CD1c-positive myeloid dendritic cell (primary cell): ENCODE measurements at regions not wholly inside any gene's neighbourhood (a gene's known extent, or its start where the extent isn't known, plus 50 kb on each side); places are given as distances from the start of the nearest gene placed in this dataset.
"Not testable (repeated sequence)": the region's sequence is repeated elsewhere in the genome, so short reads cannot be mapped to it uniquely, and the experiment has no call there.

Experiments
- DNase-seq: peaks from one replicate; pipeline ENCODE4 v3.0.0-alpha.2; 2016; ENCODE audit errors: extremely low spot score

- DNase-seq, result no peak
These were observed 310.1 kb upstream of the RASGEF1B start for GRCh38 chr4:81781799-81782198.

- not testable (repeated sequence) for DNase-seq
These were observed 306.0 kb upstream of the RASGEF1B start for GRCh38 chr4:81777718-81778117.

GRCh38 chr4:81776794-81777193 is 305.1 kb upstream of the RASGEF1B start:
- DNase-seq, result no peak

DNA sequence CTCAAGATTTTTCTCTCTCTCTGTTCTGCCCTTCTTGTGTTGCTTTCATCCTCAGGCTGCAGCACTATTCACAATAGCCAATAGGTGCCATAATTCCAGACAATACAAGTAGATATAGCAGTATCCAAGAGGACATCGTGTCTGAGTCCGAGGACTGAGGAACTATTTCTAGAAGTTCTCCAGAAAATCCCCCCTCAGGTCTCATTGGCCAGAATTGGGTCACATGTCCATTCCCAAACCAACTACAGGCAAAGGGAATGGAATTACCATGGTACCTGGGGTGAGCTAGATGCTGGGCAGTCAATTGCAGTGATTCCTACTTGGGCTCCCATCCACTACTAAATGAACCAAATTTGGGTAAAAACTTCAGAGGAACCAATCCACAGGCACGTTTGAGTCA is 301.9 kb upstream of the RASGEF1B start:
- DNase-seq, result no peak

- no peak for DNase-seq
These were observed 300.0 kb upstream of the RASGEF1B start for GRCh38 chr4:81771721-81772120.

- no peak for DNase-seq
These were observed 297.5 kb upstream of the RASGEF1B start for GRCh38 chr4:81769244-81769643.

DNA sequence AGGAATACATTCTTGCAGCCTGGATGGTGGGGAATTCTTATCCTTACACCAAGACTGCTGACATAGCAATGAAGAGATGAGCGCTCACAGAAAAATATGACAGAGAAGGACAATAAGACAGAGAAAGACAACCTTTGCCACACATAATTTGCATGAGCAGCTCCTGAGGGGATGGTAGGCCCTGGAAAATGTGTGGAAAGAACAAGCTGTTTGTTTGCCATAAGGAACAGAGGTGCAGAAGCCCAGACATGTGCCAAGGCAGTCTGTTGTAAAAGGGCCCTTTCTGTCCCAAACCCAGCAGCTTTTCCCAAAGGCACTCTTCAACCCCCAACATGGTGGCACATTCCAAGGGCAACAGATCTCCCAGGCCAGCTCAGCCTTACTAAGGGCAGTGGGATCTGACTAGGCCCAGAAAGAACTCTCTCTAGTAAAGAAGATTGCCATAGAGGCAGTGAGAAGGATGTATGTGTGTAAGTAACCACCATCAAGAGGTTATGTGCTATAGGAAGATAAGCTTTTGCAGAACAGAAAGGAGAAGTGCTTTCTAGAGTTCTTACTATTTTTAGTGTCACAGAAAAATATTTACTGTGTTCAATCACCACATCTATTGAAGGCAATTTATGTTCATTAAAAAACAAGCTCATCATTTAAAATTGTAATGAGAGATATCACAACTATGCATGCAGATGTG is 287.0 kb upstream of the RASGEF1B start:
- peak; percentile 6 for DNase-seq

DNA sequence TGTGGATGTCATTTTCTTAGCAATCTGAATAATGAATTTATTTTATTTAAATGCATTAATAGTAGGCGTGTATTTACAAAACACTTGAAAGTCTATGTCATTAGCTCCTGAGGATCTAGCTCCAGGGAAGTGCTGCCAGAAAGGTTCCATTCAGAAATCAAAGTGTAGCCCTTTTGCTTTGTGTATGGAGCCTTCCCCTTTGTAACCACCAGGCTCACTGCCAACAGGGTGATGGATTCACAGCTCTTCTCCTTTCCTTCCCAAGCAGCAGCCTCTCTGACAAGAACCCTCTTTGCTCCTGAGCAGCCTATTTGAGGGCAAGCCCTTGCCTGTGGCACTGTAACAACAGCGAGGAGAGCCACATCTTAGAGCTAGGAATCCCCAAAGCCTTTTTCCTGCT is 286.0 kb upstream of the RASGEF1B start:
- DNase-seq, result no peak

DNA sequence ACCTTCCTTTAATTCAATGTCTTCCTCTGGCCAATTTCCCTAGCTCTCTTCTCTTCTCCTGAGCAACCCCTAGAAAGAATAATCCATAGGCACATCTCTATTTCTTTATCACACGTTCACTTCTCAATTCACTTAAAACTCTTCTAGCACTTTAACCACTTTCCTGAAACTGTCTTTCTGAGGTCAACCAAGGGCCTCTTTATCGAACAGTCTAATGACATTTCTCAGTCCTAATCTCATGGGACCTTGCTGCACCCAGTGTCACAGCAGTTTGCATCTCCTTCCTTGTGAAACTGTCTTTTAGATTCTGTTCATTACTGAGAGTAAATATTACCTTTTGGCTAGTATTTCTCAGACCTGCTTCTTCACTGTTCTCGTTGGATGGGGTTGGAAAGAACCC is 285.3 kb upstream of the RASGEF1B start:
- DNase-seq, result no peak

DNA sequence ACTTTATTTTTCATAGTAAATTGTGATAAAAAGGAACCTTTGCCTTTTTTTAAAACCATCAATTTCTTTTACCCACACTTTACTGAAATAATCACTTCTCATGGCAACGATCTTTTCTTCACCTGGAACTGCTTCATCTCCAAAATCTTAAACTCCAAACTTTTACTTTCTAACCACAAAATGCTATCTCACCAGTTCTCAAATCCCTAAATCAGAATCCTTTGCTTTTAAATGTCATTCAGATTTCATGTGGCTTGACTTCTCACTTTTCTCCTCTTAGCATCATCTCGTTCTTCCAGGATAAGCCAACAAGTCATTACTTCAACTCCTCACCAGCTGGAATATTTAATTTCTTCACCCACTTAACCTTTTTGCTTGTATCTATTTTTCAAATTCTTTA is 284.3 kb upstream of the RASGEF1B start:
- DNase-seq, result no peak

- DNase-seq, result no peak
These were observed 282.5 kb upstream of the RASGEF1B start for GRCh38 chr4:81754169-81754568.

GRCh38 chr4:81751531-81752289 is 280.0 kb upstream of the RASGEF1B start:
- DNase-seq, result no peak

- peak; percentile 70 for DNase-seq
These were observed 275.7 kb upstream of the RASGEF1B start for GRCh38 chr4:81747242-81747930.

GRCh38 chr4:81746773-81747172 is 275.1 kb upstream of the RASGEF1B start:
- no peak for DNase-seq

GRCh38 chr4:81746071-81746470 is 274.4 kb upstream of the RASGEF1B start:
- no peak for DNase-seq

DNA sequence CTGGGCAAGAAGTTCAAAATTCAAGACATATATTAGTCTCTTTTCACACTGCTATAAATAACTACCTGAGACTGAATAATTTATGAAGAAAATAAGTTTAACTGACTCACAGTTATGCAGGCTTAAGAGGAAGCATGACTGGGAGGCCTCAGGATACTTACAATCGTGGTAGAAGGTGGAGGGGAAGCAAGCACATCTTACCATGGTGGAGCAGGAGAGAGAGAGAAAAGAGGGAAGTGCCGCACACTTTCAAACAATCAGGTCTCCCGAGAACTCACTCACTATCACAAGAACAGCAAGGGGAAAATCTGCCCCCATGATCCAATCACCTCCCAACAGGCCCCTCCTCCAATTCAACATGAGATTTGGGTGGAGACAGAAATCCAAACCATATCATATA is 273.3 kb upstream of the RASGEF1B start:
- no peak for DNase-seq

GRCh38 chr4:81743731-81744435 is 272.2 kb upstream of the RASGEF1B start:
- DNase-seq, result no peak

GRCh38 chr4:81740487-81740886 is 268.8 kb upstream of the RASGEF1B start:
- peak; percentile 42 for DNase-seq

DNA sequence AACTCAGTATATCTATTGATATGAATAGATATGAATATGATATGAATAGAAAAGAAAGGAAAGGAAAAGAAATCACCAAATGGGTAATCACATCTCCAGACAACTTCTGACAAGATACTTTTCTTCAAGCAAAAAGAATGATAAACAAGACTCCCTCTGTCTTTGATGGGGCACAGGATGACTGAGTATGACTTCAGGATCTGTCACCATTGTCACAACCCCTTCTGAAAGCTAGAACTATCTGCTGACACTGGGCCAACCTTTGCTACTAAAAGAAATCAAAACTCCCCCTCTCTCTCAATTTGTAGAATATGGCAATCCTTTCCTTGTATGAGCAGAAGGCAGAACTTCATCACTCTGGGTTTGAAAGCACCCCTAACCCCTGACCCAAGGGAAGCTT is 267.2 kb upstream of the RASGEF1B start:
- DNase-seq, result no peak

- DNase-seq, result no peak
These were observed 266.3 kb upstream of the RASGEF1B start for GRCh38 chr4:81737865-81738559.

DNA sequence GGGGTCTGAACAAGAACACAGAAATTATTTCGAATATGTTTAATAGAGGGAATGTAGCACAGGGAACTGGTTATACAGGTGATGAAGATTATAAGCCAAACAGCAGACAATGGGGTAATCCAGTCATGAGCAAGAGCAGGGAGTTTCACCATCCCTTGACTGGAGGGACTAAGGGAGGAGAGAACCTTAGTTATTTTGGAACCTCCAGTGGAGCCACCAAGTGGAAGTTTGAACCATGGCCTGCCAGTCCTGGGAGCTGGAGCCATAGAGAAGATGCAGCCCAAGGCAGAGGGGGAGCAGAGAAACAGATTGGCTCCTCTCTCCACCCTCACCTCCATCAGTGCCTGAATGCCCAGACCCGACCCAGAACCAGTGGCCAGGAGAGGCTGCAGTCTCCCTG is 264.6 kb upstream of the RASGEF1B start:
- no peak for DNase-seq

GRCh38 chr4:81732980-81733379 is 261.3 kb upstream of the RASGEF1B start:
- no peak for DNase-seq
